ENCODE measurements at regions not wholly inside any gene's neighbourhood (a gene's known extent, or its start where the extent isn't known, plus 50 kb on each side); places are given as distances from the start of the nearest gene placed in this dataset.

DNA sequence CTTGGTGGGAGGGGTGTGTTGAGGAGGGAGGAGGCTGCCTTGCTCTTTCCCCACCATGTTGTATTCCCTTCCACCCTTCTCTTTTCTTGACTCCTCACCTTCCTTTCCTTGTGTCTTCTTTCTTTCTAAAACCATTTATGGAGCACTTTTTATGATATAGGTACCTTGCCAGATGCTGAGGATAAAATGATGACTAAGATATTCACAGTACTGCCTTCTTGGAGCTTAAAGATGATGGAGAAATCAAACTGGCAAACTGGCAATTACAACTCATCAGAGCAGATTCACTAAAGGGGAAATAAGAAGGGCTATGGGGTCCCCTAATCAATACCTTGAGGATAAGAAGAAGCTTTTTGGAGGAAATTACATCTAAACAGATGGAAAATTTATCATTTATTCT lies 273.2 kb upstream of the MEF2C start:
- H3K9me1 ChIP-seq (ENCODE audit: insufficient read depth, low read length), result no peaks in the 10 kb centered on the region
- in situ Hi-C loops (cut with MboI; ENCODE audit: low sequenced_read_pairs) (no loop called here), dilution Hi-C loops (cut with HindIII; ENCODE audit: low sequenced_read_pairs, unreplicated experiment) (no loop called here), intact Hi-C loops (cut with micrococcal nuclease) (no loop called here)
- H3K9ac ChIP-seq (ENCODE audit: low read depth, low read length), result no peak overlapping the region
- no peak overlapping the region for H4K8ac ChIP-seq (ENCODE audit: low read depth in 2 of 2, low read length in 2 of 2)
- no peak for ATAC-seq (ENCODE audit: low read depth)
- TF ChIP-seq POLR2A (IDR thresholded peaks at IDR 0.05; ENCODE audit: low read depth, low read length), result no peak
- no peak for TF ChIP-seq MXI1 (IDR thresholded peaks at IDR 0.05; ENCODE audit: borderline replicate concordance, low read depth, low read length)
- no peak for TF ChIP-seq MAFK (IDR thresholded peaks at IDR 0.05; ENCODE audit: low read depth, low read length)
- TF ChIP-seq RCOR1 (IDR thresholded peaks at IDR 0.05; ENCODE audit: insufficient replicate concordance, low read length), result no peak
- TF ChIP-seq MAZ (IDR thresholded peaks at IDR 0.05; ENCODE audit: borderline replicate concordance, low read depth, low read length), result no peak
- TF ChIP-seq, protein P1, sequence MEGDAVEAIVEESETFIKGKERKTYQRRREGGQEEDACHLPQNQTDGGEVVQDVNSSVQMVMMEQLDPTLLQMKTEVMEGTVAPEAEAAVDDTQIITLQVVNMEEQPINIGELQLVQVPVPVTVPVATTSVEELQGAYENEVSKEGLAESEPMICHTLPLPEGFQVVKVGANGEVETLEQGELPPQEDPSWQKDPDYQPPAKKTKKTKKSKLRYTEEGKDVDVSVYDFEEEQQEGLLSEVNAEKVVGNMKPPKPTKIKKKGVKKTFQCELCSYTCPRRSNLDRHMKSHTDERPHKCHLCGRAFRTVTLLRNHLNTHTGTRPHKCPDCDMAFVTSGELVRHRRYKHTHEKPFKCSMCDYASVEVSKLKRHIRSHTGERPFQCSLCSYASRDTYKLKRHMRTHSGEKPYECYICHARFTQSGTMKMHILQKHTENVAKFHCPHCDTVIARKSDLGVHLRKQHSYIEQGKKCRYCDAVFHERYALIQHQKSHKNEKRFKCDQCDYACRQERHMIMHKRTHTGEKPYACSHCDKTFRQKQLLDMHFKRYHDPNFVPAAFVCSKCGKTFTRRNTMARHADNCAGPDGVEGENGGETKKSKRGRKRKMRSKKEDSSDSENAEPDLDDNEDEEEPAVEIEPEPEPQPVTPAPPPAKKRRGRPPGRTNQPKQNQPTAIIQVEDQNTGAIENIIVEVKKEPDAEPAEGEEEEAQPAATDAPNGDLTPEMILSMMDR (conservative IDR thresholded peaks at IDR 0.05; ENCODE audit: low read depth, low read length), result no peak
- no peak for TF ChIP-seq FOS (IDR thresholded peaks at IDR 0.05; ENCODE audit: low read depth, low read length)
- TF ChIP-seq RFX5 (IDR thresholded peaks at IDR 0.05; ENCODE audit: low read depth, low read length), result no peak
- no peak for TF ChIP-seq RAD21 (IDR thresholded peaks at IDR 0.05; ENCODE audit: low read length)
- TF ChIP-seq, protein P2, sequence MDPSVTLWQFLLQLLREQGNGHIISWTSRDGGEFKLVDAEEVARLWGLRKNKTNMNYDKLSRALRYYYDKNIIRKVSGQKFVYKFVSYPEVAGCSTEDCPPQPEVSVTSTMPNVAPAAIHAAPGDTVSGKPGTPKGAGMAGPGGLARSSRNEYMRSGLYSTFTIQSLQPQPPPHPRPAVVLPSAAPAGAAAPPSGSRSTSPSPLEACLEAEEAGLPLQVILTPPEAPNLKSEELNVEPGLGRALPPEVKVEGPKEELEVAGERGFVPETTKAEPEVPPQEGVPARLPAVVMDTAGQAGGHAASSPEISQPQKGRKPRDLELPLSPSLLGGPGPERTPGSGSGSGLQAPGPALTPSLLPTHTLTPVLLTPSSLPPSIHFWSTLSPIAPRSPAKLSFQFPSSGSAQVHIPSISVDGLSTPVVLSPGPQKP (IDR thresholded peaks at IDR 0.05; ENCODE audit: borderline replicate concordance, low read depth, low read length), result no peak
- TF ChIP-seq, protein P3, sequence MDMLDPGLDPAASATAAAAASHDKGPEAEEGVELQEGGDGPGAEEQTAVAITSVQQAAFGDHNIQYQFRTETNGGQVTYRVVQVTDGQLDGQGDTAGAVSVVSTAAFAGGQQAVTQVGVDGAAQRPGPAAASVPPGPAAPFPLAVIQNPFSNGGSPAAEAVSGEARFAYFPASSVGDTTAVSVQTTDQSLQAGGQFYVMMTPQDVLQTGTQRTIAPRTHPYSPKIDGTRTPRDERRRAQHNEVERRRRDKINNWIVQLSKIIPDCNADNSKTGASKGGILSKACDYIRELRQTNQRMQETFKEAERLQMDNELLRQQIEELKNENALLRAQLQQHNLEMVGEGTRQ (IDR thresholded peaks at IDR 0.05; ENCODE audit: low read depth, low read length), result no peak
- TF ChIP-seq NFE2L2 (IDR thresholded peaks at IDR 0.05; ENCODE audit: low read depth, low read length), result no peak
- TF ChIP-seq BHLHE40 (IDR thresholded peaks at IDR 0.05; ENCODE audit: low read depth, low read length), result no peak
- no peak for TF ChIP-seq CEBPB (IDR thresholded peaks at IDR 0.05; ENCODE audit: low read depth, low read length)
- no peaks in the 10 kb centered on the region for H3K79me1 ChIP-seq (ENCODE audit: low read depth in 1 of 2, low read length in 2 of 2)
- DNase-seq, result no peak
- H3K4me1 ChIP-seq (ENCODE audit: control insufficient read depth, insufficient read depth, low read length), result no peaks in the 10 kb centered on the region
- no peak overlapping the region for H4K91ac ChIP-seq (ENCODE audit: insufficient read depth, low read depth, low read length)
- H3K27me3 ChIP-seq (ENCODE audit: control insufficient read depth, insufficient read depth, low read length), result no peaks in the 10 kb centered on the region
- H2BK120ac ChIP-seq (ENCODE audit: low read depth, low read length), result no peak overlapping the region
- no peaks in the 10 kb centered on the region for H3K9me3 ChIP-seq (ENCODE audit: control insufficient read depth, insufficient read depth, low read length)
- H4K20me1 ChIP-seq (ENCODE audit: insufficient read depth, low read length), result no peaks in the 10 kb centered on the region
- H2BK15ac ChIP-seq (ENCODE audit: low read depth, low read length), result no peak overlapping the region
- no peak overlapping the region for H3K4me3 ChIP-seq (ENCODE audit: insufficient read depth, low read depth, low read length)
- no peak overlapping the region for H3K4me2 ChIP-seq (ENCODE audit: low read depth, low read length)
- no TSS peak for BruUV-seq (replicated peaks)
- H2BK20ac ChIP-seq (ENCODE audit: low read depth, low read length), result no peak overlapping the region
- no peak overlapping the region for H2AFZ ChIP-seq (replicated peaks; ENCODE audit: low read length, poor library complexity)
- no peak overlapping the region for H3K4ac ChIP-seq (ENCODE audit: low read depth, low read length)
- H2BK5ac ChIP-seq (ENCODE audit: low read depth, low read length, poor library complexity, severe bottlenecking), result no peak overlapping the region
- ChIA-PET POLR2A (ENCODE audit: unreplicated experiment) (no interaction called here), CTCF (interaction anchor here (0.9 kb wide), 1 partner anchor 15 kb away, joined by 4 read pairs; no protein-coding TSS in a partner anchor)
- H3K56ac ChIP-seq (ENCODE audit: extremely low read depth, insufficient read depth, low read length), result no peak overlapping the region
- no peak overlapping the region for H2AK5ac ChIP-seq (ENCODE audit: low read depth, low read length)
- no peak overlapping the region for H3K23ac ChIP-seq (ENCODE audit: low read depth, low read length)
- no peaks in the 10 kb centered on the region for H3K36me3 ChIP-seq (ENCODE audit: control insufficient read depth, insufficient read depth, low read length)
- H3K27ac ChIP-seq (ENCODE audit: insufficient read depth, low read length), result no peak overlapping the region
- H2AK9ac ChIP-seq (replicated peaks; ENCODE audit: low read depth, low read length, poor library complexity), result no peak overlapping the region
- H3K14ac ChIP-seq (replicated peaks; ENCODE audit: low read depth, low read length), result no peak overlapping the region
- H3K18ac ChIP-seq (ENCODE audit: low read depth, low read length), result no peak overlapping the region
- no peak overlapping the region for H4K5ac ChIP-seq (ENCODE audit: low read depth, low read length)
